GM12864 (cell line): ENCODE measurements at regions not wholly inside any gene's neighbourhood (a gene's known extent, or its start where the extent isn't known, plus 50 kb on each side); places are given as distances from the start of the nearest gene placed in this dataset.

ENCODE experiments used
- DNase-seq: peaks from one replicate; pipeline ENCODE4 v3.0.0-alpha.2; 2011; ENCODE audit warnings: low read depth
- H3K4me3 ChIP-seq: 2 replicates; pipeline ENCODE4 v1.5.1; 2011; ENCODE audit warnings: mild to moderate bottlenecking, low read depth, low read length, control low read depth
- CTCF ChIP-seq: IDR thresholded peaks from 2 replicates; pipeline ENCODE4 v1.5.1; 2011; ENCODE audit warnings: low read depth, mild to moderate bottlenecking, moderate library complexity, low read length, control low read depth, inconsistent platforms; ENCODE audit errors: missing control alignments

- no peak for DNase-seq
- H3K4me3 ChIP-seq, result no peak overlapping the region
- TF ChIP-seq CTCF, result no peak
Observed at GRCh38 chrX:130995439-130995838, 62.7 kb upstream of the ARHGAP36 start.

GRCh38 chrX:130997314-130997713, 60.8 kb upstream of the ARHGAP36 start:
- no peak for TF ChIP-seq CTCF
- DNase-seq, result no peak
- H3K4me3 ChIP-seq, result no peak overlapping the region

- no peak for DNase-seq
- no peak for TF ChIP-seq CTCF
- H3K4me3 ChIP-seq, result no peak overlapping the region
Observed at GRCh38 chrX:130999360-130999759, 58.8 kb upstream of the ARHGAP36 start.
